MCF 10A (cell line): ENCODE measurements at regions not wholly inside any gene's neighbourhood (a gene's known extent, or its start where the extent isn't known, plus 50 kb on each side); places are given as distances from the start of the nearest gene placed in this dataset.
"Not testable (repeated sequence)": the region's sequence is repeated elsewhere in the genome, so short reads cannot be mapped to it uniquely, and the experiment has no call there.

ENCODE experiments used
- BruUV-seq: library from RNA; stranded (reverse); fragments of 400-500 nt; replicated peaks from 2 replicates; lab custom pipeline; 2021; lab: Mats Ljungman, UMichigan
- CTCF ChIA-PET: fragments of 300-600 bp; sonication (Branson Sonifier 250); formaldehyde crosslinking; extraction: SDS; loops from one replicate; lab custom pipeline; 2021; ENCODE audit warnings: antibody characterized with exemption, inconsistent platforms; lab: Yijun Ruan, JAX
- POLR2A ChIA-PET: fragments of 300-600, 350-650 bp; sonication (Branson Sonifier 250); formaldehyde crosslinking; extraction: SDS; loops from one replicate; lab custom pipeline; 2020; ENCODE audit warnings: antibody characterized with exemption, inconsistent platforms; lab: Yijun Ruan, JAX
- DNase-seq: peaks from one replicate; pipeline ENCODE4 v3.0.0-alpha.2; 2018; ENCODE audit not compliant: unreplicated experiment
- H3K27ac Mint-ChIP-seq: one replicate; pipeline ENCODE4 v1.8.0; 2022; ENCODE audit warnings: mild to moderate bottlenecking, low read depth, mixed read lengths; ENCODE audit not compliant: unreplicated experiment
- H3K27me3 Mint-ChIP-seq: one replicate; pipeline ENCODE4 v1.8.0; 2022; ENCODE audit warnings: mixed read lengths; ENCODE audit not compliant: insufficient read depth, unreplicated experiment
- H3K36me3 Mint-ChIP-seq: one replicate; pipeline ENCODE4 v1.8.0; 2022; ENCODE audit warnings: mild to moderate bottlenecking, moderate library complexity, mixed read lengths; ENCODE audit not compliant: insufficient read depth, unreplicated experiment
- H3K4me1 Mint-ChIP-seq: one replicate; pipeline ENCODE4 v1.8.0; 2022; ENCODE audit warnings: mixed read lengths; ENCODE audit not compliant: insufficient read depth, unreplicated experiment
- H3K4me3 Mint-ChIP-seq: one replicate; pipeline ENCODE4 v1.8.0; 2022; ENCODE audit warnings: mild to moderate bottlenecking, moderate library complexity, mixed read lengths; ENCODE audit not compliant: unreplicated experiment
- H3K9me3 Mint-ChIP-seq: one replicate; pipeline ENCODE4 v1.8.0; 2022; ENCODE audit warnings: mixed read lengths; ENCODE audit not compliant: unreplicated experiment
- CTCF ChIP-seq: fragments of 200-600 bp; IDR thresholded peaks from one replicate; pipeline ENCODE4 v1.8.0; 2022; ENCODE audit warnings: antibody characterized with exemption, mild to moderate bottlenecking; ENCODE audit not compliant: unreplicated experiment
- intact Hi-C: fragments of 100-400 bp; cut with micrococcal nuclease; formaldehyde crosslinking; loops from 2 replicates; pipeline ENCODE4 v1.14.1; 2022

GRCh38 chrX:69055193-69055592, 110.1 kb downstream of the PJA1 start:
- ChIA-PET POLR2A (interaction anchor here (0.7 kb wide), 1 partner anchor 241 kb away, joined by 6 read pairs; no protein-coding TSS in a partner anchor), CTCF (interaction anchor here (1.5 kb wide), 1 partner anchor 227 kb away, joined by 4 read pairs; no protein-coding TSS in a partner anchor)
- H3K4me3 Mint-ChIP-seq: no peak overlapping the region
- no peak for TF ChIP-seq CTCF
- no TSS peak for BruUV-seq
- H3K4me1 Mint-ChIP-seq: no peaks in the 10 kb centered on the region
- no peaks in the 10 kb centered on the region for H3K27me3 Mint-ChIP-seq
- peaks cover 7% of the 10 kb centered on the region for H3K9me3 Mint-ChIP-seq
- intact Hi-C loops: no loop called here
- H3K36me3 Mint-ChIP-seq: no peaks in the 10 kb centered on the region
- H3K27ac Mint-ChIP-seq: no peak overlapping the region
- no peak for DNase-seq

DNA sequence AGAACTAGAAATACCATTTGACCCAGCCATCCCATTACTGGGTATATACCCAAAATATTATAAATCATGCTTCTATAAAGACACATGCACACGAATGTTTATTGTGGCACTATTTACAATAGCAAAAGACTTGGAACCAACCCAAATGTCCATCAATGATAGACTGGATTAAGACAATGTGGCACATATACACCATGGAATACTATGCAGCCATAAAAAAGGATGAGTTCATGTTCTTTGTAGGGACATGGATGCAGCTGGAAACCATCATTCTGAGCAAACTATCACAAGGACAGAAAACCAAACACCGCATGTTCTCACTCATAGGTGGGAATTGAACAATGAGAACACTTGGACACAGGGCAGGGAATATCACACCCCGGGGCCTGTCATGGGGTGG, 110.8 kb downstream of the PJA1 start:
- BruUV-seq, CTCF ChIA-PET, intact Hi-C loops: not testable (repeated sequence)

GRCh38 chrX:69051901-69052300, 113.4 kb downstream of the PJA1 start:
- no peak overlapping the region for H3K4me3 Mint-ChIP-seq
- no TSS peak for BruUV-seq
- no peak overlapping the region for H3K27ac Mint-ChIP-seq
- no peak for TF ChIP-seq CTCF
- no peaks in the 10 kb centered on the region for H3K4me1 Mint-ChIP-seq
- H3K9me3 Mint-ChIP-seq: peaks cover 7% of the 10 kb centered on the region
- H3K36me3 Mint-ChIP-seq: no peaks in the 10 kb centered on the region
- POLR2A ChIA-PET: no interaction called here
- H3K27me3 Mint-ChIP-seq: no peaks in the 10 kb centered on the region
- intact Hi-C loops: no loop called here
- CTCF ChIA-PET: interaction anchor here (0.7 to 3.0 kb wide), 2 partner anchors 222 to 224 kb away, joined by 3 to 11 read pairs; partner anchors contain the start of gene EFNB1
- no peak for DNase-seq

More for the DNA sequence above, 110.8 kb downstream of the PJA1 start:
- H3K4me1 Mint-ChIP-seq, H3K4me3 Mint-ChIP-seq, H3K36me3 Mint-ChIP-seq, POLR2A ChIA-PET, H3K27me3 Mint-ChIP-seq, H3K27ac Mint-ChIP-seq, H3K9me3 Mint-ChIP-seq, DNase-seq: not testable (repeated sequence)

DNA sequence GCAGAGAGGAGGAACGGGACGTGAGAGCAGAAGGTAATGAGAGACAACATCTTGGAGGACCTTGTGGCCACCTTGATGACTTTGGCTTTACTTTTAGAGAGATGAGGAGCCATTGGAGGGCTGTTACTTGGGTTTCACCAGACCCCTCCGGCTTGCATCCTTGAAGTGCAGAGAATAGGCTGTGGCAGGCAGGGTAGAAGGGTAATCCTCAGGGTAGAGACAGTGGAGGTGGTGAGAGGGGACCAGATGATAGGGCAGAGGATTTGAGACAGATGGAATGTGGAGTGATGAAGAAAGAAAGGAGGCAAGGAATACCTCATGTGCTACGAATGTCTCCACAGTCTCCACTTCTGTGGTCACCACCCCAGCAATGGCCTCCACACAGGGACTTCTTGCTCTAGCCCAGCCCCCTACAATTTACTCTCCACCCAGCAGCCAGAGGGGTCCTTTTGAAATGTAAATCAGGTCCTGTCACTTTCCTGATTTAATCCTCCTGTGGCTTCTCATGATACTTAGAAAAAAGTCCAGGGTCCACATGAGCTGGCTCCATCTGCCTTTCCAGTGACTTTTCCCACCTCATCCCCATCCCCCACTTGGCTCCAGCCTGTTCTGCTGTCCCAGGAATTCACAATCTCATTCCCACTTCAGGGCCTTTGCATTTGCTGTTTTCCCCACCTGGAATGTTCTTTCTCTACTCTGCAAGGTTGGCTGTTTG, 115.0 kb downstream of the PJA1 start:
- CTCF ChIA-PET: interaction anchor here (1.6 to 3.0 kb wide), 2 partner anchors 45 to 222 kb away, joined by 4 to 11 read pairs; partner anchors contain the start of gene EFNB1
- Mint-ChIP-seq H3K27ac (no peak overlapping the region), H3K9me3 (peaks cover 3% of the 10 kb centered on the region), H3K4me3 (no peak overlapping the region), H3K27me3 (peaks cover 6% of the 10 kb centered on the region), H3K4me1 (no peaks in the 10 kb centered on the region), H3K36me3 (no peaks in the 10 kb centered on the region)
- no peak for TF ChIP-seq CTCF
- POLR2A ChIA-PET: no interaction called here
- intact Hi-C loops: no loop called here
- BruUV-seq: no TSS peak
- DNase-seq: no peak
